ENCODE measurements at regions not wholly inside any gene's neighbourhood (a gene's known extent, or its start where the extent isn't known, plus 50 kb on each side); places are given as distances from the start of the nearest gene placed in this dataset.

GRCh38 chr15:29455530-29455929 lies 185.9 kb upstream of the NSMCE3 start:
- no peak for DNase-seq (ENCODE audit: low read depth)

GRCh38 chr15:29455055-29455454 lies 185.4 kb upstream of the NSMCE3 start:
- DNase-seq (ENCODE audit: low read depth) = no peak

GRCh38 chr15:29454506-29454905 lies 184.9 kb upstream of the NSMCE3 start:
- DNase-seq (ENCODE audit: low read depth) = no peak

- peak; percentile 25 for DNase-seq (ENCODE audit: low read depth)
Measured at GRCh38 chr15:29452881-29453731, 183.5 kb upstream of the NSMCE3 start.

GRCh38 chr15:29451201-29451781 lies 181.7 kb upstream of the NSMCE3 start:
- DNase-seq (ENCODE audit: low read depth) = no peak

GRCh38 chr15:29449136-29449535 lies 179.5 kb upstream of the NSMCE3 start:
- DNase-seq (ENCODE audit: low read depth) = peak; percentile 24

- DNase-seq (ENCODE audit: low read depth) = no peak
Measured at GRCh38 chr15:29448320-29448719, 178.7 kb upstream of the NSMCE3 start.

GRCh38 chr15:29446480-29446879 lies 176.9 kb upstream of the NSMCE3 start:
- DNase-seq (ENCODE audit: low read depth) = no peak

- no peak for DNase-seq (ENCODE audit: low read depth)
Measured at GRCh38 chr15:29442532-29442931, 172.9 kb upstream of the NSMCE3 start.

- DNase-seq (ENCODE audit: low read depth) = no peak
Measured at GRCh38 chr15:29440541-29440940, 170.9 kb upstream of the NSMCE3 start.

- DNase-seq (ENCODE audit: low read depth) = no peak
Measured at GRCh38 chr15:29438703-29439055, 169.1 kb upstream of the NSMCE3 start.

- DNase-seq (ENCODE audit: low read depth) = no peak
Measured at GRCh38 chr15:29437888-29438702, 168.5 kb upstream of the NSMCE3 start.

- peak; percentile 5 for DNase-seq (ENCODE audit: low read depth)
Measured at GRCh38 chr15:29435811-29436210, 166.2 kb upstream of the NSMCE3 start.

- DNase-seq (ENCODE audit: low read depth) = no peak
Measured at GRCh38 chr15:29434280-29434679, 164.7 kb upstream of the NSMCE3 start.

GRCh38 chr15:29433507-29434248 lies 164.1 kb upstream of the NSMCE3 start:
- no peak for DNase-seq (ENCODE audit: low read depth)

GRCh38 chr15:29433050-29433318 lies 163.4 kb upstream of the NSMCE3 start:
- DNase-seq (ENCODE audit: low read depth) = no peak

GRCh38 chr15:29432191-29433049 lies 162.8 kb upstream of the NSMCE3 start:
- DNase-seq (ENCODE audit: low read depth) = no peak

- DNase-seq (ENCODE audit: low read depth) = no peak
Measured at GRCh38 chr15:29430831-29431230, 161.2 kb upstream of the NSMCE3 start.

- no peak for DNase-seq (ENCODE audit: low read depth)
Measured at GRCh38 chr15:29430124-29430523, 160.5 kb upstream of the NSMCE3 start.

- no peak for DNase-seq (ENCODE audit: low read depth)
Measured at GRCh38 chr15:29429584-29429983, 160.0 kb upstream of the NSMCE3 start.

- no peak for DNase-seq (ENCODE audit: low read depth)
Measured at GRCh38 chr15:29428925-29429573, 159.4 kb upstream of the NSMCE3 start.

Measured in EH (cell line).